Ramos (cell line): ENCODE measurements at regions not wholly inside any gene's neighbourhood (a gene's known extent, or its start where the extent isn't known, plus 50 kb on each side); places are given as distances from the start of the nearest gene placed in this dataset.

ENCODE experiments used
- in situ Hi-C: fragments of 300-500 bp; cut with MboI; formaldehyde crosslinking; loops from one replicate; pipeline ENCODE4 v1.14.3; 2022; ENCODE audit warnings: low sequenced_read_pairs; ENCODE audit not compliant: unreplicated experiment

DNA sequence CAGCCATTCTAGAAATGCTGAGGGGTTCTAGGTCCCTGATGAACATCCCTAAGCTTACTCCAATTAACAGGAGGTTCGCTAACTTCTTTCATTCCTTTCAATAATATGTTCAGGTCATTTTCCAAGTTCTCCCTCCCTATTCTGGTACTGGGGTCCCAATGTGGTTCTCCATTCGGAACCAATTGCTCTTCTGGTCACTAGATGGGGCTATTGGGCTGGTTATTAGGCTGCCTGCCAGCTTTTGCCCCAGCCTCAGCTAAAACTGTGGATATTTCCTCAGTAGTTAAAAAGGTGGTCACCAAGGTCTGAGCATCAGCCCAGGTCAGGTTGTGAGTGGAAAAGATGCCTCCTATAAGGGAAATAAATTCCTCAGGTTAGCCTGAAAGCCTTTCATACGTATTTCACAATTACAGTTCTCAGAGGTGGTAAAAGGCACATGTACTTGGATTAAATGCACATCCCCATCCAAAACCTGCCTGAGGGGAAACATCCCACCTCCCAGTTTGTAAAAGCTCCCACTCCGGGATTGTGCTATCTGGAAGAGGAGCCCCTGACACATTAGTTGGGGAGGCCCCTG is 161.1 kb upstream of the CCDC179 start:
- in situ Hi-C loops: no loop called here

DNA sequence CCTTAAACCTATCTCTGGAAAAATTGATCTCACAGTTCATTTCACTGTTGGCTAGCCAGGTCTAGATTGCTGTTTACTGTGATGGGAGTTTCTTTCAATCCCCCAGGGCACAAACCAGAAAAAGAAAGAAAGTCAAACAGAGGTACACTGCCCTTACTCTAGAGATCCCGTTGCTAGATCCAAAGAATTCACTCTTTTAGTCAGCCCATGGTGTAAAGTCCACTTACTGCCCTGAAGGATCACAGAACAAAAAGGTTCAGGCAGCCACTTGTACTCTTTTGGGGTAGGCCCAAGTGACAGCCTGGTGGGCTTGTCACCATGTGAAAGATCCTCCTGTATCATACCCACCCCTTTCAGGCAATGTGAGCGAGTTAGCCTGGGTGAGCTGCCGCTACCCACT is 162.6 kb upstream of the CCDC179 start:
- in situ Hi-C loops: no loop called here

DNA sequence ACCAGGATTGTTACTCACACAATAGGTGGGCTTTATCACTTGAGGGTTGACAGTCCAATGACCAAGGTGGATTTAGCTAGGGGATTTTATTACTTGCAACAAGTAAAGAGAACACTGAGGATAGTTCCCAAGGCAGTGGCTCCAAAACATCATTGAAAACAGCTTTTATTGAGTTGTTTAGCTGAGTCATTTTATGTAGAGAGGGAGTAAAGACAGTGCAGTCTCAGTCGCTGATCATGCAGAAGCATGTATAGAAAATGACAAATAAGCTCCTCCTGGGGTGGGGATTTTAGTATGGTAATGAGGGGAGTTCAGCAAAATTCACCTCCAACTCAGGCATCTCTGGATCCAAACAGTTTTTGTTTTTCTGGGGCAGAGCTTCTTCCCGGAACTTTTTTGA is 163.0 kb upstream of the CCDC179 start:
- in situ Hi-C loops: no loop called here

DNA sequence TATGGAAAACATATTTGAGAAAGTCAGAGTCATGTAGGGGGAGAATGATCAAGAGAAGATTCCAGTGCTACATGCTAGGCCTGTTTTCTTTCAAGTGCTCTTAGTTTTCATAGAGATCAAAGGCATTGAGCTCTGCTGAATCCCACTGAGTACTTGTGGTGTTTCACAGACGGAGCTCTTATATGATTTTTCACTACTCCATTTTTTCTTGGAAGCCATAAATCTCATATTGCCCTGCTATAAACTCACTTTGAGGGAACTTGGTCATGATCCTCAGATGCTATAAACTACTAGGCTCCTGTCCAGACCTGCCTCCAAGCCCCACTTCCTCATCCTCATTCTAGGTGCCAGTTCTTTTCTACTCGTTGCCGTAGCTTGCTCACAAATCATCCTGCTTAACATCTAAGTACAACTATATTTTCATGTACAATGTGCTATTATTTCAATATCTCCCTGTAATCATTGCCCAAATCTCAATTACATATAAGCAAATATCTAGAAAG is 180.8 kb upstream of the CCDC179 start:
- in situ Hi-C loops: no loop called here

DNA sequence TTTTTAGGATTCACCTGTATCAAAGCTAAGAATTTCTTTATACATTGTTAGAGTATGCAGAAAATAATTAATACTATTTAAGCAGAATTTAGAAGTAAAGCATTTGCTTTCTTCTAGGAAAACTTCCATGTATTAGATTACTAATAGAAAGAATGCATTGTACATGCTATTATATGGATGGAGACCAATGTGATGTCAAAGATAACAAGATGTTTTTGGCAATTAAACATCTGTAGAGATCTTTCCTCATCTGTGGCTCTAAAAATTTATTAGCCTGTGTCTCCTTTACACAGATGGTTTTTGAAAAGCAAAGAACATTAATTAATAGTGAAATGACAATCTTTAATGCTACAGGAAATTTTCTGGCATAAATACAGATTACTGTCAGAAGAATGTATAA is 198.4 kb upstream of the CCDC179 start:
- in situ Hi-C loops: loop anchor here (25.0 kb wide), 1 partner anchor 96 kb away; no protein-coding TSS in a partner anchor

DNA sequence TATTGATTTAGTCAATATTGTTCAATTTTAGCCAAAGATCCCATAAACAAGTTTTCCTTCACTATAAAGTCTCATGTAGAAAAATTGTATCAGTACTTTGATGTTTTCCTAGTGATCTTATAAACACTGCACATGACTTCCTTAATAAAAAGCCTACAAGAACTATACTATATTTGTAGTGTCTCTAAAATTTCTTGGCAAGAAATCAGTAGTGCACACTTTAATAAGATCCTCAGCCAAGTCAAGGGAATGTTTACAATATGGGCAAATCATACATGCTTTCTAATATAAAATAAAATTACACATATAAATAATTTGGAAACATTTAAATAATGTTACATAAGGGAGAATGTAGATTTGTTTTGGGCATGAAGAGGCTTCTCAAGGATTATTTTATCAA is 203.0 kb upstream of the CCDC179 start:
- in situ Hi-C loops: loop anchor here (25.0 kb wide), 1 partner anchor 101 kb away; no protein-coding TSS in a partner anchor

DNA sequence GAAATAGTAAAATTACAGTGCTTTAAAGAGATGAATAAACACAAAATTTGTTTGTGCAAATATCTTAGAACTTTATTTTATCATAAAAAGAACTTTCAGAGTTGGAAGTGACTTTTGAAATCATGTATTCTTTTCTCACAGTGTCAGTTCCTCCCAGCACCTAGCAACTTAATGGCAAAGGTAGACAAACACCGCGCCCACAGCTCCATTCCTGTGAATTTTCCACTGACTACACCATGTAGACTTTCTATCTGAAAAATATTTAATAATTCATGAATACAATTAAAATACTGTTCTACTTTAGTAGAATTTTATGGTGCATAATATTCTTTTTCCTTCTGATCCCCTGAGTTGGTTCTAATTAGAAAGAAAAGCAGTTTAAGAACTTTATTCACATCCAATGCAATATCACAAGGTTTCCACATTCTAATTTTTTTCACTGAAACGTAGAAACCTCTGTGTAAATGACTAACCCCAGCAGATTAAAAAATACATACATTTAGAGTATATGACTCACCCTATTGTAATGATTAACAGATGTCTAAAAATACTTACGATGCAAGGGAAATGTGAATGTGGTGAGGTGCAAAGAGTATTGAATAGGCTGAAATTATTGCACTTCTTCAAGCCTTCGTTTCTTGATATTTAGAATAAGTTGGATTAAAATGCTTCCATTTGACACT is 218.2 kb upstream of the CCDC179 start:
- in situ Hi-C loops: no loop called here

DNA sequence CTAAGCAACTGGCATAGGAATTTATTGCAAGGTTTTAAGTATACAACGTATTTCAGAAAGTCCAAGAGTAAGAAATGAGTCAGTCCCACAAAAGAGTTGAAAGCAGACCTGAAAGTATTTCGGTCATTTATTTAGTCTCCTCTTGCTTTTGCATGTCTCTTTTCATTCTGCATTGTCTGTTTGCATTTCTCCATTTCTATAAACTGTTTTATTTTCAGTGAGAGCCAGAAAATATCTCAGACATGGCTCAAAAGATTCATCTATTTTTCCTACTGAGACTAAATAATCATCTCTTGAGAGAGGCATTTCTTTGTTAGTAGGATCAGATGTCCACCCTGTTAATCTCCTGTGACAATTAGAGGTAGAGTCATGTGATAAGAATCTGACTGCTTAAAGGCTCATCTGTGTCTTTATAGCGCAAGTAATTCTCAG is 219.1 kb upstream of the CCDC179 start:
- in situ Hi-C loops: no loop called here

DNA sequence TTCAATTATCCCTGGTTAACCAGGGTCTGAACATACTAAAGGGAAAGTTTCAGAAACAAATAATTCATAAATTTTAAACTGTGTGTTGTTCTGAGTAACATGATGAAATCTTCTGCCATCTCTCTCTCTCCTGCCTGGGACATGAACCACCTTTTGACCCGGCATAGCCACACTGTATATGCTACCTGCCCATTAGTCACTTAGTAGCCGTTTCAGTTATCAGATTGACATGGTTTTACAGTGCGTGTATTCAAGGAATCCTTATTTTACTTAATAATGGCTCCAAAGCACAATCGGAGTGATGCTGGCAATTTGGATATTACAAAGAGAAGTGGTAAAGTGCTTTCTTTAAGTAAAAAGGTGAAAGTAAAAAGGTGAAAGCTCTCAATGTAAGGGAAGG is 227.1 kb upstream of the CCDC179 start:
- in situ Hi-C loops: no loop called here

DNA sequence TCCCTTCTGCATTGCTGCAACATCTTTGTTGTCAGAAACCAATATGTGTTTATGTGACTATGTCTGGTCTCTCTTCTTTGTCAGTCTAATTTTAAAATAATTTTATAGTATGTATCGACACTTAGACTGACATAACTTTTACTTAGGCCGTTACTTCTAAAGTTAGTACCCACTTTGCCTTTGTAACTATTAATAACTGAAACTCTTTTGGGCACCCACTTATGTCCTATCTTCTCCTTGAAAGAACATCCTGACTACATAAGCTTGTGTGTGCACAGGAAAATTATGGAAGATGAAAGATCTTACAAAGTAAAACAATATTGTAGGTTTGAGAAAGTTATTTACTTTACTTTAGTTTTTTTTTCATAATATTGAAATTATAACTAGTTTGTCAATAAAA is 230.4 kb upstream of the CCDC179 start:
- in situ Hi-C loops: no loop called here

DNA sequence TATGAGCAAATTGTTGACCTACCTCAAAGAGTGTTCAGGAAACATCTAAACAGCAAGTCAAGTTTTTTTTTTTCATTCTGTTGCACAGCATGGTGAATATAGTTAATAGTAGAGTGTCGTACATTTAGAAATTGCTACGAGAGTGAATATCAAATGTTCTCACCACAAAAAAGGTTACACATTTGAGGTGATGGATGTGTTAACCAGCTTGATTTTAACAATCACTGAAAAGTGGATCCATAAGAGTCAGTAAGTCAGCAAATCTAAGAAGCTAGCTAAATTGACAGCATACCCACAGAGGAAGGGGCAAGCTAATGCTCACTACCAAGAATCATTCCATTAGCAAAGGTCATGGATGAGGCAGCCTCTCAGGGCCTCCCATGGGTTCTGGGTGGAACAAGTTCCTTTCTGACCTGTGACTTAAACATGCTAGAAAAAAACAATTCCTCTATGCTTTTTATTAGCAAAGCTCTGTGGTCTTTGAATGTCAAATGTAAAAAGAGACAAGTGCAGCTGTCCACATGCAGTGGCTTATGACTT is 235.4 kb upstream of the CCDC179 start:
- in situ Hi-C loops: no loop called here

DNA sequence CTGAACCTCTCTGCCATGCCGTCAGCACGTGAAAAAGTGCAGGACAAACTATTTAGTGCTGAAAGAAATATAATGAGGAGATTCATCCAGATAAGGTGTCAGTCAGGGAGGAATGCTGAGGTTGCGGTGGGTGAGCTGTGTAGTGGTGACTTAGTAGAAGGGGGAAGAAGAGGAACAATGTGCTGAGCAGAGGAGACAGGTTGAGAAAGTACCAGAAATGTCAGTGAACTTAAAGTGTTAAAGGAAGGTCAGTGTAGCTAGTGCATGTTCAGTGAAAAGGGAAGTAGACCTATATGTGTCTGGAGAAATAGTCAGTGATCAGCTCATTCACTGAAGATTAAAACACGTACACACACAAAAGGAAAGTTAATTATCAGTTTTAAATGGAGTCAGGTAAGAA is 237.6 kb upstream of the CCDC179 start:
- in situ Hi-C loops: no loop called here

DNA sequence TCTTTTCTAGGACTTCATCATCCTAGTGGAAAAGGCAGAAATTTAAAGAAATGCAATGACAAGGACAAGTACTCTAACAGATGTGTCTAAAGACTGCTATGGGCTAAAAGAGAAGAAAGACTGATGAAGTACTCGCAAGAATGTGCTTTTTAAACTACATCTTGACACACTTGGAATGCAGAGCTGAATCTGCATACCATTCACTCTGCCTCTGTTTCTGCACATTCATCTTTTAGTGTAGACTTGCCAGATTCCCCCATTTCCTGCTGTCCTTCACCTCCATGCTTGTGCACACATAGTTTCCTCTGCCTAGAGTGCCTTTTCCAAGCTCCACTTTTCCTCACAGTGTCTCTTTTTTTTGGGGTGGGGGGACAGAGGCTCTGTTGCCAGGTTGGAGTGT is 239.0 kb upstream of the CCDC179 start:
- in situ Hi-C loops: no loop called here

DNA sequence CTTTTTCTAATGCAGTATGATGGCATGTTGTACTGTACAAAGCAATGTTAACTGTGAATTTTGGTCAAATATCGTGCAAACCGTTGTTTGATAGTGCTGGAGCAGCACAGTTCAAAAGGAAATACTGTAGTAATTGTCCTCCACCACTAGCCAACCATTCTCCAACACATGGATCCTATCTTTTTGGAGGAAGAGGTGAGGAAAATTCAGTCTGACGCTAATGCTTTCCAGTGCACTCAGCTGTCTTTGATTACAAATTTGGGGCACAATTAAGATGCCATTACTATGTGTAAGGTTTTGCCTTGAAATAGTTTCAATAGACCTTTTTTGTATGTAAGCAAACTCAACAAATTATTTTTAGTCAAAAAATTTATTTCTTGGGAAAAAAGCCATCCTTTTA is 240.5 kb upstream of the CCDC179 start:
- in situ Hi-C loops: no loop called here

DNA sequence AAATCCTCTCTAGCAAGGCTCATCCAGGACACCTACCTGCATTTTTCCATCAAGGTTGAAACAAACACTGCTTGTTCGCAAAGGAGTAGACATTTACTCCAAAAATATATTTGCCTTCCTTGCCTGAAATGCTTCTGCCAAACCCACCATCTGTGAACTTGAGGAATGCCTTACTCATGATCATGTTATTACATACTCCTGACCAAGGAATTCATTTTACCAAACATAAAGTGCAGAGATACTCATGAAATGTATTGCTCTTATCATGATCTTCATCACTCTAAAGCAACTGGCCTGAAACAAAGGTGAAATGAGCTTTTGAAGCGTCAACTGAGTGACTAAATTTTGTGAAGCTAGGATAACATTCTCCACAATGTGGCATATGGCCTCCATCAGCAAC is 243.1 kb upstream of the CCDC179 start:
- in situ Hi-C loops: no loop called here

DNA sequence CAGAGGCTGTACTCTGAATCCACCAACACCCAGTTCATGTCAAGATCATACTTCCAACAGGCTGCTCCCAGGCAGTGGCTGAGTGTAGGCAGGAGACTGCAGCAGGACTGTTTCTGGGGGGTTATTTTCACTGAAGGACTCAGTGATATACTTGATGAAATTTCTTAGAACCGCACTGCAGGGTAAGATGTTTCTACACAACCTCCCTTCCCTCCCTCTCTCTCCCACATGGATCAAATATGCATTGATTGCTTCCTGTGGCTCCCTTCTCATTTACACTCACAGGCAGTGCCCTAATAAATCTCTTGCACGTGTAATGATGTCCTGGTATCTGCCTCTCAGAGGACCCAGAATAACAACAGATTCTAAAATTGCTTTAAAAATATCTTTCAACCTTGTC is 251.3 kb upstream of the CCDC179 start:
- in situ Hi-C loops: no loop called here

DNA sequence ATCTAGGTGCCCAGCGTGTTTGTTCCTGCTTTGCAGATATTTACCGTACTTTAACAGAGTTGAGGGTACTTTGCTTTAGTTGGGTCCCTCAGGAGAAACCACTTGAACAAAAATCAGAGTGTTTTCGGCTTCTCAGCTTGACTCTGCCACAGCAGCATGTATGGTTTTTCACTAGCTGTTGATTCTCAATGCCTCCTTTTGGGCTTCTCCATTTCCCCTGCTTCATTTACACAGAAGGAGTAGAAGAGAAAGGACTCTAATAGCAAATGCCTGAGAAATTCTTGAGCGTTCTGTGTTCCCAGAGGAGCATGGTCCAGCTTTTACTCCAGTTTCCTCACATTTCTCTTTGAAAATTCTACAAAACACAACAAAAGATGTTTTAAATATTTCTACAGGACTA is 252.1 kb upstream of the CCDC179 start:
- in situ Hi-C loops: no loop called here

DNA sequence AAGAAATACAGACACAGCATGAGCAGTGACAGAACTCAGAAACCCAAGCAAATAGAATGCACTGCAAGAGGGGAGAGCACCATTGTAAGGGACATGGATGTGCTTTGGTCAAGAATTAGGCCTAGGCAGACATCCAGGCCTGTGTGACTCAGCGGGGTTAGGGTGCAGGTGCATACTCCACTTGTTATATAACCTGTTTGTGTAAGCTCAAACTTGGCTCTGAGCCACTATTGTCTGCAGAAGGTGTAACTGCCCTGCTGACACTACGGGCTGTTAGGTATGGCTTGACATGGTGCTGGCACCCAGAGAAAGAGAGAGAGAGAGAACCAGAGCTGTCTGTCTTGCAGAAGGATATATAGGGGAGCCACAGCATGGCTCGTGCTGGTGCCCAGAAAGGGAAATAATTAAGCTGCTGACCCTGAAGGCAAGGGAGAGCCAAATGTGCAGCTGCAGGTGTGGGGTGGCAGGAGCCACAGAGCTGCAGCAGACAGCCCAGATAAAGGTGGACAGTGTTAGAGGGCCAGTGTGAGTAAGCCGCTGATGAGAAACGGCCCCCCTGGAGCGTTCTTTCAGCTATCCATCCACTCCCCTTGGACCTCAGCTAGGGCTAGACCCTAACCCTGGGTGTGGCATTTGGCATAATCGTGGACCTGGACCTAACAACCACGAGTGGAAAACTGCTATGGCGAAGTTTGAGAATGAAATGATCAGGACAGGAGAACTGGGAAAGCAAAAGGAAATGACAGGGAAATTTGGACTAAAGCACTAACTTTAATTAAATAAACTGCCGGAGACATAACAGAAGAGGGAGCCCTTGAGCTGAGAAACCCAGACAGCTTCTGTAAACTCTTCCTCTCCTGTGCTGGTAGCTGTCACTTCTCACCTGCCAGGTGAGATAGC is 253.0 kb upstream of the CCDC179 start:
- in situ Hi-C loops: no loop called here

DNA sequence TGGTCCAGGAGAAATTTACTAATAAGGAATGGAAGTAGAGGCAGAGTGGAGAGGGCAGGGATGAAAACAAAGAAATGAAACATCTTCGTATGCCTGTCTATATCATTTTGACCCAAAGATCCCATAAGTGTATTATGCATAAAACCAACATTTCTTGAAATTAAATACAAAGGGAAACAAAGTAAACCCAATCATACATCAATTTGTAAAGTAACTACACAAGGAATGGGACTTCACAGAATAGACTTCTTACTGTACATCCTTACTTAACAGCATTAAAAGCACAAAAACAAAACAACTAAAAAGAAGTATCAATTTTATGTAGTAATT is 253.6 kb upstream of the CCDC179 start:
- in situ Hi-C loops: no loop called here

DNA sequence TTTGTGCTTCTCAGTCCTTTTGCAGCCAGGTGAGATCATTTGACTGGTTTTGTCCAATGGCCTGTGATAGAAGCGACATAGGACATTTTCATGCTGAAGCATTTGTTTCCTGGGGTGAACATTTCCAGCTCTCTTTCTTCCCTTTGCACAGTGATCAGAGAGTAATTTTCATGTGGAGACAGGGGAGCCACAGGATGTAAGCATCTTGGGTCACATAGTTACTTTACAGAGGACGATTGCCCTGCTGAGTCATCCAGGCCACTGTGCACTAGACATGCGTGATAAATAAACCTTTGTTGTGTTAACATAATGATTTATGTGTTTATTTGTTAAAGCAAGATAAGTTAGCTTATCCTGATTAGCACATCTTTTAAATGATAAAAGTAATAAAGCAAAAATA is 263.5 kb upstream of the CCDC179 start:
- in situ Hi-C loops: no loop called here

DNA sequence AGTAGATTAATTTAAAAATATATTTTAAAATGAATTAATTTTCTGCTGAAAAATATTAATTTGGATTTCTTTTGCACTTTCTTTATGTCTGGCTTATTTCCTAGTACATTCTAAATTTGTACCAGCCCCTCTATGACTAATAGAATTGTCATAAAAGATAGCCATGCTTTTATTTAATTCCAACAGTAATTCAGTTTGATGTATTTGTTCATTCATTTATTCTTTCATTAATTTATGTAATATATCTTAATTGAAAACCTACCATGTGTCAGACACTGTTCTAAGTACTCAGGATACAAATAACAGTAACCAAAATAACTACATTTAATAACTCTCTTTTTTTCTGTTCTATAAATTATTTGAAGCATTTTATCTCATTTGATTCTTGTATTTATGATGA is 264.0 kb upstream of the CCDC179 start:
- in situ Hi-C loops: no loop called here
